Erythroblast (primary cell): ENCODE measurements at regions not wholly inside any gene's neighbourhood (a gene's known extent, or its start where the extent isn't known, plus 50 kb on each side); places are given as distances from the start of the nearest gene placed in this dataset.

Source experiments
- DNase-seq, 2 experiments: peaks; one replicate each; lab custom pipeline; 2025; lab: John Stamatoyannopoulos, UW
- GATA1 ChIP-seq: IDR thresholded peaks from 2 replicates; pipeline ENCODE4 v1.6.1; 2011; ENCODE audit warnings: low read depth, mild to moderate bottlenecking, control low read depth, low read length, moderate library complexity
- POLR2A ChIP-seq: IDR thresholded peaks from 2 replicates; pipeline ENCODE4 v1.6.1; 2011; ENCODE audit warnings: mild to moderate bottlenecking, low read length

- DNase-seq, result no peak
- no peak for TF ChIP-seq GATA1
- TF ChIP-seq POLR2A, result no peak
These were observed 90.7 kb upstream of the AGTR1 start for GRCh38 chr3:148606979-148607378.

GRCh38 chr3:148607491-148607890 lies 90.2 kb upstream of the AGTR1 start:
- TF ChIP-seq GATA1 (no peak), POLR2A (no peak)
- DNase-seq, result no peak

GRCh38 chr3:148612278-148612677 lies 85.4 kb upstream of the AGTR1 start:
- no peak for DNase-seq
- no peak for TF ChIP-seq POLR2A
- TF ChIP-seq GATA1, result no peak

GRCh38 chr3:148615382-148615781 lies 82.3 kb upstream of the AGTR1 start:
- TF ChIP-seq POLR2A (no peak), GATA1 (no peak)
- DNase-seq, result no peak

- no peak for DNase-seq
- TF ChIP-seq POLR2A, result no peak
- TF ChIP-seq GATA1, result no peak
These were observed 72.5 kb upstream of the AGTR1 start for GRCh38 chr3:148625095-148625736.

GRCh38 chr3:148625991-148626390 lies 71.7 kb upstream of the AGTR1 start:
- TF ChIP-seq POLR2A (no peak), GATA1 (no peak)

GRCh38 chr3:148629006-148629405 lies 68.7 kb upstream of the AGTR1 start:
- DNase-seq, result no peak
- TF ChIP-seq GATA1 (no peak), POLR2A (no peak)

More at GRCh38 chr3:148625991-148626390, 71.7 kb upstream of the AGTR1 start:
- no peak for DNase-seq

GRCh38 chr3:148631124-148631903 lies 66.4 kb upstream of the AGTR1 start:
- TF ChIP-seq POLR2A (no peak), GATA1 (no peak)

GRCh38 chr3:148641722-148642121 lies 56.0 kb upstream of the AGTR1 start:
- TF ChIP-seq POLR2A (no peak), GATA1 (no peak)
- DNase-seq, result no peak

More at GRCh38 chr3:148631124-148631903, 66.4 kb upstream of the AGTR1 start:
- DNase-seq, result no peak

GRCh38 chr3:148642214-148642613 lies 55.5 kb upstream of the AGTR1 start:
- no peak for DNase-seq
- TF ChIP-seq POLR2A, result no peak
- TF ChIP-seq GATA1, result no peak

- TF ChIP-seq GATA1, result no peak
- no peak for TF ChIP-seq POLR2A
- DNase-seq, result no peak
These were observed 55.1 kb upstream of the AGTR1 start for GRCh38 chr3:148642616-148643015.

- no peak for DNase-seq
- TF ChIP-seq POLR2A (no peak), GATA1 (no peak)
These were observed 54.3 kb upstream of the AGTR1 start for GRCh38 chr3:148643389-148643840.

GRCh38 chr3:148646126-148646665 lies 51.5 kb upstream of the AGTR1 start:
- no peak for DNase-seq
- TF ChIP-seq POLR2A (no peak), GATA1 (no peak)
